VCaP (cell line): ENCODE measurements at regions not wholly inside any gene's neighbourhood (a gene's known extent, or its start where the extent isn't known, plus 50 kb on each side); places are given as distances from the start of the nearest gene placed in this dataset.

Source experiments
- H3K27ac ChIP-seq: fragments of 450-650 bp; 2 replicates; pipeline ENCODE4 v1.5.1; 2017
- TF ChIP-seq, protein P1 (sequence below): fragments of 450-650 bp; conservative IDR thresholded peaks from 2 replicates; pipeline ENCODE4 v1.5.1; 2017; ENCODE audit warnings: mild to moderate bottlenecking, moderate library complexity

- H3K27ac ChIP-seq, result no peak overlapping the region
- TF ChIP-seq, protein P1, sequence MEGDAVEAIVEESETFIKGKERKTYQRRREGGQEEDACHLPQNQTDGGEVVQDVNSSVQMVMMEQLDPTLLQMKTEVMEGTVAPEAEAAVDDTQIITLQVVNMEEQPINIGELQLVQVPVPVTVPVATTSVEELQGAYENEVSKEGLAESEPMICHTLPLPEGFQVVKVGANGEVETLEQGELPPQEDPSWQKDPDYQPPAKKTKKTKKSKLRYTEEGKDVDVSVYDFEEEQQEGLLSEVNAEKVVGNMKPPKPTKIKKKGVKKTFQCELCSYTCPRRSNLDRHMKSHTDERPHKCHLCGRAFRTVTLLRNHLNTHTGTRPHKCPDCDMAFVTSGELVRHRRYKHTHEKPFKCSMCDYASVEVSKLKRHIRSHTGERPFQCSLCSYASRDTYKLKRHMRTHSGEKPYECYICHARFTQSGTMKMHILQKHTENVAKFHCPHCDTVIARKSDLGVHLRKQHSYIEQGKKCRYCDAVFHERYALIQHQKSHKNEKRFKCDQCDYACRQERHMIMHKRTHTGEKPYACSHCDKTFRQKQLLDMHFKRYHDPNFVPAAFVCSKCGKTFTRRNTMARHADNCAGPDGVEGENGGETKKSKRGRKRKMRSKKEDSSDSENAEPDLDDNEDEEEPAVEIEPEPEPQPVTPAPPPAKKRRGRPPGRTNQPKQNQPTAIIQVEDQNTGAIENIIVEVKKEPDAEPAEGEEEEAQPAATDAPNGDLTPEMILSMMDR, result no peak
These were observed 187.3 kb downstream of the KTN1 start for GRCh38 chr14:55767286-55767685.

DNA sequence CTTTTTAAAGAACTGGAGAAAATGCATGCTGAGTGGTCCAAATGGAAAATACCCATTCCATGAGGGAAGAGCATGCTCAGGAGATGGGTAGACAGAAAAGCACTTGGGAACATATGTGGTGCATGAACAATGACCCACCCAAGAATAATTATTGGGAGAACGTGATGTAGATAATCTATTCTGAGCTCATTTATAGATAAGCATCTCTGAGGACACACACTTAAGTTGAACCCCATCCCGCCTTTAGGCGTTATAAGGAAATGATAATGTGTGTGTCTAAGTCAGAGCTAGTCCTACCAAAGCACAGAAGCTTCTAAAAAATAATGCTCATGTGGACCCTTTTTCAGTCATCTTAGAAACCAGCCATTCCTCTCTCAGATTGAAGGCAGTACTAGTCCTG, 189.9 kb downstream of the KTN1 start:
- TF ChIP-seq, protein P1, result no peak
- no peak overlapping the region for H3K27ac ChIP-seq

- no peak overlapping the region for H3K27ac ChIP-seq
- TF ChIP-seq, protein P1, result no peak
These were observed 191.4 kb downstream of the KTN1 start for GRCh38 chr14:55771242-55771981.

DNA sequence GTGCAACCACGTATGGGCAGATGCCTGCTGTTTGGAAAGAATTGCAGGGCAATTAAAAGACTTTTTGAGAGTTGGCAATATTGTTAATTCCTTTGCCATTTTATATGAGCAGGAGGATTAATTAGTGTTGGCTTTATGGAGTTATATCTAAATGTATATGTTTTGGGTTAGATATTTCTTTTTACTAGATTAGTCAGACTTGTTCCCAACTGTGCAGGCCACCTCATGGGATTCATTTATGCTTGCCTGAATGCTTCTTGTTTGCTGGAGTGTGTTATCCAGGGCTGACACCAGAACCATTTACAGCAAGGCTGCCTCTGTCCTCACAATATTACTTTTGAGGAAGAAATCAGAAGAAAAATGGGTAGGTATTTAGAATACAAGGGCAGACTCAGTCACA, 192.5 kb downstream of the KTN1 start:
- H3K27ac ChIP-seq, result no peak overlapping the region
- TF ChIP-seq, protein P1, result no peak

- H3K27ac ChIP-seq, result no peak overlapping the region
- TF ChIP-seq, protein P1, result no peak
These were observed 193.3 kb downstream of the KTN1 start for GRCh38 chr14:55773312-55773711.

DNA sequence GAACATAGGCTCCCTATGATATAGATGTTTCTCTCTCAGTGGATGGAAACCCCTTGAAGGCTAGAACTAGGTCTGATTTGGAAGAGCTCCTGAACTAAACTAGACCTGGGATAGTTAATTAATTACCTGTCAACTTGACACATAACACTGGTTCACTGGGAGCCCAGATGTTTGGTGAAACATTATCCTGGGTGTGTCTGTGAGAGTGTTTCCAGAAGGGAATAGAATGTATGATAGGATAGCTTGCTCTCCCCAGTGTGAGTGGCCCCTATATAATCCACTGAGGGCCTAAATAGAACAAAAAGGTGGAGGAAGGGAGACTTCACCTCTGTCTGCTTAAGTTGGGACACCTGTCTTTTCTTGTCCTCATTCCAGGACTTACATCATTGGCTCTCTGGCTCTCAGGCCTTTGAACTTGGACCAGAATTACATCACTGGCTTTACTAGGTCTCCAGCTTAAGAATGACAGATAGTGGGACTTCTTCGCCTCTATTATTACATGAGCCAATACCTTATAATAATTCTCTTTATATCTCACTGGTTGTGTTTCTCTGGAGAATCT, 194.1 kb downstream of the KTN1 start:
- no peak overlapping the region for H3K27ac ChIP-seq
- TF ChIP-seq, protein P1, result no peak

DNA sequence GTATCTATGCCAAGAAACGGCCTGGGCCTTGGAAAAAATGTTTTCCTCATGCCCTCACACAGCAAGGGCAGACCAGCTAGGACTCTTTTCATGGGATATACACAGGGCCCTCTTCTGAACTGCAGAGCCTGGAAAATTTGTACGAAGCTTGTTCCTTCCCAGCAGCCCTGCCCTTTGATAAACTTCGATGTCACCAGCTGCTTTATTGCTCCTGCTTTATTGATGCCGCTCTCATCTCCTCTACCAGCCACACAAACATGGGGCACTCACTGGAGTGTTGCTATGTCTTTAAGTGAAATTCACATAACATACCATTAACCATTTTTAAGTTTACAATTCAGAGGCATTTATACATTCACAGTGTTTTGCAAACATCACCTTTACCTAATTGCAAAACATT, 197.9 kb downstream of the KTN1 start:
- TF ChIP-seq, protein P1, result no peak
- no peak overlapping the region for H3K27ac ChIP-seq
